Activated CD4-positive, alpha-beta T cell treated with anti-CD3 and anti-CD28 coated beads, Interleukin-2, Interleukin-4, amounts not matched to agents 100 ng/mL and 50 ng/mL, durations not matched to agents 16 hours and 8 hours (primary cell): ENCODE measurements at regions not wholly inside any gene's neighbourhood (a gene's known extent, or its start where the extent isn't known, plus 50 kb on each side); places are given as distances from the start of the nearest gene placed in this dataset.

Experiments
- DNase-seq: peaks from one replicate; pipeline ENCODE4 v3.0.0-alpha.2; 2020; ENCODE audit warnings: low spot score

DNA sequence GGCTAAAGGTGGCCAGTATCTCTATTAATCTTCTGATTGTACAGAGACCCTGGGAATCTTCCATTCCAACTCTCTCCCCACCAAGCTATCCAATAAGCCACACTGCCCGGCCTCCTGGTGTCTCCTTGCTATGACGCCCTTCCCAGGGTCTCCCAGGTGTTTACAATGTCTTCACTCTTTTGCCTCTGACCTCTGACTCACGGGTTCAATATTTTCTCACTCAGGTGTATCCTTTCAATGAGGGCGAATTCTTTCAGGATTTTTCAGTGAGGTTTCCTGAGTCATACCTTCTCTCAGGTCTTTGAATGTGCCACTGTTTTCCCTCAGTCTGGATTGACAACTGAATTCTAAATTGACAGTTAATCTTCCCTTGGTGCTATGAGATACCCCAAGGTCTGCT lies 53.7 kb upstream of the IRX4 start:
- DNase-seq, result no peak

DNA sequence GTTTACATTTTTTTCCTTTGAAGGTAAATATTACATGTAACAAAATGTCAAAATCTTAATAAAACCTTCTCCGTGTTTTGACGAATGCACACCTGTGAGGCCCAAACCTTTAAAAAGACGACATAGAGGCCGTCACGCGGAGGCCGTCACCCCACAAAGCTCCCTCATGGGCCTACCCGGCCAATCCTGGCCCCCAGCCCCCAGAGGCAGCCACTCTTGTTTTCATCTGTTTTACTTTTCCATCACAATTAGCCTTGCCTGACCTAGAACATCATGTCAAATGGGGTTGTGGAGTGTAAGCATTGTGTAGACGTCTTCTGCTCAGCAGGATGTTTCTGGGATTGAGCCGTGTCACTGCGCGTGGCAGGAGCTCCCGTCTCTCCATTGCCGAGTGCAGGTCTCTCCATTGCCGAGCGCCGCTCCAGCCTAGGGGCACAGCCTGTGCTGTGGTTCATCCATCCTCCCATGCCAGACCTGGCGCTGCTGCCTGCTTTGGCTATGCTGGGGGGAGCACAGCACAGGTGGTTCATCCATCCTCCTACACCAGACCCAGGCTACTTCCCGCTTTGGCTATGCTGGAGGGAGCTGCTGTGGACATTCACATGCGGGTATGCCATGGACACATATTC lies 52.2 kb upstream of the IRX4 start:
- DNase-seq, result no peak

DNA sequence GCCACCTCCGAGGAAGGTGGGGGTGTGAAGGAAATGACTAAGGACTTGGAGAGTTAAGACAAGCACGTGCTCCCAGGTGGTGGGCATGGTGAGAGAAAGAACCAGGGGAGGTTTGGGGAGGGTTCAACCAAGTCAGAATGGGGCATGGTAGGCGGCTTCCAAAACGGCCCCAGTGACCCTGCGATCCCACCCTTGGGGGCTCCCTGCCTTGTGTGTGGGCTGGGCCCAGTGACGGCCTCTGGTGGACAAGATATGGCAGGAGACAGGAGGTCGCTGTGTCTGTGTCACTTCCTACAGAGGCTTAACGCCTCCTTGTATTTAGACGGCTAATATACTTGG lies 51.3 kb upstream of the IRX4 start:
- no peak for DNase-seq

DNA sequence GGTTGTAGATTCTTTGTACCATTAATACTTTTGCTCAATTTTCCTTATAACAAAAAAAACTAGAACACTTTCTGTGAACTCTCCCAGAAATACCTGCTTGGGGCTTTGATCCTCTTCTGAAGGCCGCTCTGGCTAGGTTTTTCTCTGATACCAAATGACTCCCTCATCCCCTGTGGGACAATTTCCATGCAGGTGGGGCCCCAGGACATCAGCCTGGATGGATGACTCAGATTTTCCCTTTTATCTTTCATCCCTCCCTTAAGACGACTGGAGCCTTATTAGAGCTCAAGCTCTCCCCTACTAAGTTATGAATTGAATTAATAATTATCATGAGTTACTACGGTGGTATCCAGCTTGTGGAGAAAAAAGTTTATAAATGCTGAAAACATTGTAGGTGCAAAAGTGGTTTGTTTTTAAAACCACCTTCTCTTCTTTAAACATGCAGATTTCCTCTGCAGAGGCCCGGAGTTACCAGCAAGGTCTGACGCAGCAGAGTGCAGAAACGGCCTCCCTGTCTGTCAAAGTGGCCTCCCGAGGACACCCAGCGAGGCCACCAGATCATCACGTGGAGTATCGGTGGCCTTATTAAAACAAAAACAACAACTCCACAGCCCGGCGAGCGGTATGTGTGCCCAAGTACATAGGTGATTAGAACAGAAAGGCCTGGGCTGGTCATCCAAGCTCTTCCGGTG lies 50.8 kb upstream of the IRX4 start:
- no peak for DNase-seq
